ENCODE measurements at regions not wholly inside any gene's neighbourhood (a gene's known extent, or its start where the extent isn't known, plus 50 kb on each side); places are given as distances from the start of the nearest gene placed in this dataset.

GRCh38 chr1:209367061-209367772, 216.3 kb upstream of the CAMK1G start:
- no peak for DNase-seq (ENCODE audit: low spot score)

GRCh38 chr1:209368864-209369598, 214.5 kb upstream of the CAMK1G start:
- no peak for DNase-seq (ENCODE audit: low spot score)

DNA sequence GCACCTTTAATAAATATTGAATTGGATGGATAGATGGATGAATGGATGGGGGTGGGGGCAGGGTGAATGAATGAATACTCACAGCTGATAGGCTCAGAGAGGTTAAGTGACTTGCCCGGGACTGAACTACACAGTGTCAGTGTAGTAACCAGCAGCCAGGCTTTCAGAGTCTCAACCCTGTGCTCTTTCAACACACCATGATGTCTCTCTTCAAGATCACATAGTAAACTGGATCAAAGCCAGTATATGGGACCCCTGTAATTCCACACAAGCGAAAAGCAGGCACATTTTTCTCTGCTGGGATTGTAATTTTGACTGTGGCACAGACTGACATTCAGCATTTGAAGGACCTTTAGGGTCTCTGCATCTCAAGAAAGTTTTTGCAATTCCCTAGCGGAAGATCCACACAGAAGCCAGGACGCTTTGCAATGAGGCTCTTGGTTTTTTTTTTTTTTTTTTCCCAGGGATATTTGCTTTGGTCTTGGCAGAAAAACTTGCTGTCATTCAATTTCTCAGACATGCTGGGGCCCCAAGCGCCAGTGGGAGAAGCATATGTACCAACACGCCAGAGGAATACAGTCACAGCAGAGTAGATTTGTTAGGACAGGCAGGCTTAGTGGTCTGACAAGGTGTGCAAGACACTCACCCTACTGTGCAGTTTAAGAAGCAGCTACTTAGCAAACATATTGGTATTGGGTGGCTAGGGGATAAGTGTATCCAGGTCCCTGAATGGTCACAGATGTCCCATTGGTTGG, 213.1 kb upstream of the CAMK1G start:
- DNase-seq (ENCODE audit: low spot score) = no peak

- no peak for DNase-seq (ENCODE audit: low spot score)
Observed at GRCh38 chr1:209375097-209375496, 208.4 kb upstream of the CAMK1G start.

DNA sequence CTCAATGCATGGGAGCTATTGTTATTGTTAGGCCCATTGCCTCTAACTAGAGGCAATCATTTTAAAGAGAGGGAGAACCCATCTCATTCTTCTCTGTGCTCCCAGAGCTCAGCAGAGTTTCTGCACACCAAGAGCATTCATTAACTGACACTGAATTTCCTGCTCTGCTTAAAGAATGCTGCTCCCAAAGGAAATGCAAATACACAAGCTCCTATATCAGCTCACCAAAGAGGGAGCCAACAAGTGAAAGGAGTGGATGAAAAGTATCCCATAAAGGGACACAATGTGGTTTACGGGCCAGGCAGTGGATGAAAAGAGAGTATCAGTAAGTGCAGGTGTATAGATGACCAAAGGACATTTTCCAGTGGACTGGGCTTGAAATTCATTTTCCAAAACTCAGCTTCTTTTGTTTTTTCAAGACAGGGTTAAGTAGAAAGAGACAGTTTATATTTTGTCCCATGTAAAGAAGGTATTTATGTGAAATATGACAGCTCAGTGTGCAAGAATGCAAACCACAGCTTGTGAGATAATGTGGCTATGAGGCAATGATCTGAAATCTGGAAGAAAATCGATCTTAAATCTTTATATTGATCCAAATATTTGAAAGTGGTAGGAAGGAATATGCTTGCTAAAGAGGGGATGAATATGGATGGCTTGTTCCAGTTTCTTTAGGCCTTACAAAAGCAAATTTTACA, 207.7 kb upstream of the CAMK1G start:
- DNase-seq (ENCODE audit: low spot score) = no peak

- no peak for DNase-seq (ENCODE audit: low spot score)
Observed at GRCh38 chr1:209376774-209377173, 206.7 kb upstream of the CAMK1G start.

- no peak for DNase-seq (ENCODE audit: low spot score)
Observed at GRCh38 chr1:209377995-209378394, 205.5 kb upstream of the CAMK1G start.

DNA sequence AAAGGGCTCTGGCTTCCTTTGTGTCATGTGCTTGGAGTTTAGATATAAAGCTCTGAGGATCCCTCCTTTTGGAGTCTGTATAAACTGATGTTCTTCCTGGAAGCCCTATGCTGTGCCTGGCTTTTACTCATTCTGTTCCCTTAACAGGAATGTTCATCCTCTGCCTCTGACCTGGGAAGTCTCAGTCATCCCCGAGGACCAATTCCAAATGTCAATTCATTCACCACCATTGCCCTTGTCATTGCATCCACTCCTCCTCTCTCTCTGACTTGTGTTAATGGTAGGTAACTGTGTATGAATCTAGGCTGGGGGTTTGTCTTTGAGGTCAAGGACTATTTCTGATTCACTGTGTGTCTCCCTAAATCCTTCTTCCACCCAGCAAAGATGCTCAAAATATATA, 204.2 kb upstream of the CAMK1G start:
- no peak for DNase-seq (ENCODE audit: low spot score)

- no peak for DNase-seq (ENCODE audit: low spot score)
Observed at GRCh38 chr1:209380420-209380819, 203.1 kb upstream of the CAMK1G start.

GRCh38 chr1:209382231-209383100, 201.0 kb upstream of the CAMK1G start:
- no peak for DNase-seq (ENCODE audit: low spot score)

GRCh38 chr1:209383422-209383821, 200.1 kb upstream of the CAMK1G start:
- no peak for DNase-seq (ENCODE audit: low spot score)

GRCh38 chr1:209383907-209384709, 199.4 kb upstream of the CAMK1G start:
- peak; percentile 52 for DNase-seq (ENCODE audit: low spot score)

DNA sequence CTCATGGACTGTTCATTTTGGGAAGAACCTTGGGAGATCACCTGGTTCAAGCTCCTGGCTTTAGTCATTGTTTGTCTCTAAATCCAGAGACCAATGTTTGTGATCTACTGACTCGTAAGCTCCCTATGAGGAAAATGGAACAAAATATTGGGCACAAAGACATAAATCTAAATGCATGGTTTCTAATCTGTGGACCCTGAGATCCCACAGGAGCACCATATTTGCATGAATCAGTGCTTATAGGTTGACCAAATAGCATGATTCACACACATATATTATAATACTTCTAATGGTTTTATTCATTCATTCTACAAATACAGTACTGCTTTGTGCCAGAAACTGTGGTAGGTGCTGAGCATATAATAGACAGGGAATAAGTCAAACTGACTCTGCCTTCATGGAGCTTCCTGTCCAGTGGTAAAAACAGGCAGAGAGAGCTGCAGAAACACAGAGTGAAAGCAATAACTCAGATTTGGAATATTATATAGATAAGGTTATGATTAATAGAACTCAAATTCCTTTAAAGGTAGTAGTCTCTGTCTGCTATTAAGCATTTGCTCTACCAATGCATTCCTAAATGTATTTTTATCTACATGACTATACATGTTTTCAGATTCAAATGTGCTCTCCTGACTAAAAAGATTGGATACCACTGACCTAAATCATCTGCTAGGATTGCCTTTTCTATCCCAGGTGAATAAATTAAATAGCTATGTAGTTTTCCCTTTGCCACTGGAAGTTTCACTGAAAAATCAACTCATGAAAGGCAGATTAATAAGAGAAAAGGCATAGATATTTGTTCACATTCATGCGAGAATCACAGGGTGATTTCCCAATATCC, 198.6 kb upstream of the CAMK1G start:
- no peak for DNase-seq (ENCODE audit: low spot score)

GRCh38 chr1:209386156-209386555, 197.4 kb upstream of the CAMK1G start:
- no peak for DNase-seq (ENCODE audit: low spot score)

GRCh38 chr1:209387271-209387968, 196.1 kb upstream of the CAMK1G start:
- no peak for DNase-seq (ENCODE audit: low spot score)

DNA sequence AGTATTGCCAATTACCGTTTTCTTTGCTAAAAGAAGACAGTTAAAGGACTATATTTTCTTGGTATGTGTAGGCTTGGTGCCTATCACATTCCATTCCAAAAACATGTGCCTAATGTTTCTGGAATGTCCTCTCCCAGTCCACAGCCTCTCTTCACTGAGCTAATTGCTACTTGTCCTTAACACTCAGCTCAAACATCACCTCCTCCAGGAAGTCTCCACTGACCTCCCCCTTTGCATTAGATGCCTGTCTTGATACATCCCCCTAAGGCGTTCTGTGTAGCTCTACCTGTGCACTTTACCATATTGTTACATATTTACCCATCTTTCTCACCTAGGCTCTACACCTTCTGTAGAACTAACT, 195.6 kb upstream of the CAMK1G start:
- no peak for DNase-seq (ENCODE audit: low spot score)

GRCh38 chr1:209388358-209388757, 195.2 kb upstream of the CAMK1G start:
- DNase-seq (ENCODE audit: low spot score) = no peak

- no peak for DNase-seq (ENCODE audit: low spot score)
Observed at GRCh38 chr1:209389258-209389657, 194.3 kb upstream of the CAMK1G start.

DNA sequence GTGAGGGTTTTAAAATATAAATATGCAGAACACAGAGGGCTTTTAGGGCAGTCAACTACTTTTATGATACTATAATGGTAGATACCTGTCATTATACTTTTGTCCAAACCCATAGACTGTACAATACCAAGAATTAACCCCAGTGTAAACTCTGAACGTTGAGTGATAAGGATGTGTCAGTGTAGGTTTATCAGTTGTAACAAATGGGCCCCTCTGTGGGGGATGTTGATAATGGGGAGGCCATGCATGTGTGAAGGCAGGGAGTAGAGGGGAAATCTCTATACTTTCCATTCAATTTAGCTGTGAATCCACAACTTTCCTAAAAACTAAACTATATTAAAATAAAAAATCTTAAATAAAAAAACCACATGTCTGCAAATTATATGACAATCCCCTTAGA, 193.5 kb upstream of the CAMK1G start:
- no peak for DNase-seq (ENCODE audit: low spot score)

Measured in SK-N-DZ (cell line).